ENCODE measurements at regions not wholly inside any gene's neighbourhood (a gene's known extent, or its start where the extent isn't known, plus 50 kb on each side); places are given as distances from the start of the nearest gene placed in this dataset.

GRCh38 chr3:23129817-23130216, 73.3 kb upstream of the UBE2E2 start:
- TF ChIP-seq EP300 (IDR thresholded peaks at IDR 0.05) (no peak), CTCF (IDR thresholded peaks at IDR 0.05) (no peak), POLR2A (IDR thresholded peaks at IDR 0.05) (no peak)

Data from gastroesophageal sphincter (tissue), 3 donors.